HG03025 (cell line): ENCODE measurements at regions not wholly inside any gene's neighbourhood (a gene's known extent, or its start where the extent isn't known, plus 50 kb on each side); places are given as distances from the start of the nearest gene placed in this dataset.
A peak's percentile ranks its signal among the peaks of the same experiment; 100 is the strongest.

Experiments used
- ATAC-seq: cut with Tn5 transposase; IDR thresholded peaks from one replicate; pipeline ENCODE4 v1.9.1; 2021; ENCODE audit warnings: mild to moderate bottlenecking, moderate library complexity; ENCODE audit not compliant: unreplicated experiment, low FRiP score

DNA sequence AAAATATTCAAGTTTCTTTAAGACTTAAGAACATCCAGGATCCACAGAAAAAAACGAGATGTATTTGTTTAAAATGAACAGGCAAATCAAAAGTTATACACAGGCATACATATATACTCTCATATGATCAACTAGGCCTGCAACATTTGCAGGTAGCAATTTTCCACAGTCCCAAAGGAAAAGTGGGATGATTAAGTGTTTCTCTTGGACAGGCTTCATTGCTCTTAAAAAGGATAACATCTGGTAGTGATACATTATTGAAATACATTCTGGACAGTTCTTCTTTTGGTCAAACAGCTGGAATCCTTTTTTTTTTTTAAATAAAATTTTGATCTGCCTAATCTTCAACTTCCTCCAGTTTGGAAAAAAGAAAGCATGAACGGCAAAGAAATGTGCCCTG is 114.8 kb upstream of the TDRD3 start:
- no peak for ATAC-seq

DNA sequence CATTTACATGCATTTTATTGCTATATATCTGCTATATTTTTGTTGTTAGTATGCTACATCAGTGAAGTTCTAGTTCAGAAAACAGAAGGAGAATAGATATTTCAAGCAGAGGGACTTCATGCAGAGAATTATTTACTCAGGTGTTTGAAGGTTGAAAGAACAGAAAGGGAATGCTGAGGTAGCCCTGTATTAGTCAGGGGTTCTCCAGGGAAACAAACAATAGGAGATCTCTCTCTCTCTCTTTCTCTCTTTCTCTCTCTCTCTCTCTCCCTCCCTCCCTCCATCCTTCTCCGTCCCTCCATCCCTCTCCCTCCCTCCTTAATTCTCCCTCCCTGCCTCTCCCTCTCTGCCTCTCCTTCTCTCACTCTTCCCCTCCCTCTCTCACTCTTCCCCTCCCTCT is 114.3 kb upstream of the TDRD3 start:
- ATAC-seq, result no peak

DNA sequence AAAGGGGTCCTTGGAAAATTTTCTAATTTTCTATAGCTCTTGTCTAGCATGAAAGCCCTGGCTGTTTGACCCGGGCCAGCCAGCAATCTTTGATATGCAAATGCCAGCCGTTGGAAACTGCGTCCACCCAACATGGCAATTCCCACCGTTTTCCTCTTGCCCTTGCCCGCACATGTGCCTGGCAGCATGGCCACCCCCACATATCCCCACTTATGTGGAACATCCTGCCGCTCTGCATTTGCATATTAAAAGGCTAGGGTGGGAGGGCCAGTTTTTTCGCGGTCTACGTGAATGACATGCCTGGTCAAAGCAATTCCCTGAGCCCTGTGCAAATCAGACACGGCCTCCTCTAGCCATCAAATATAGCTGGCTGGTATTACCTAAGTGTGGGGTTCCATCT is 110.3 kb upstream of the TDRD3 start:
- ATAC-seq, result no peak

DNA sequence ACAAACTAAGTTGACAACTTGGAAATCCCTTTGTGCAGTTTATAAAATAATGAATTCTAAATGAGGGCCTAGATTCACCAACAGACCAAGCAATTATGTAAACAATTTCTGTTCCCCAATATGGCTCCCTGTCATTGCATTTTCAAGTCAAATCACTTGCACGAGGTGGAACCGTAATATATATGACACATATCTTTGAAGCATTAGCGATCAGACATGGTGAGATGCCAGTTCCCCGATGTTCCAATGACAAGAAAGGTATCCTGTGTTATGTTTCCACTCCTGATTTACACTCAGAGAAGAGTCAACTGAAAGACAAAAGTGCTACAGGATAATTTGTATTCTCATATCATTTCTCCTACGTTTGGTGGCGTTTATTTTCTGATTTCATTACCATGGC is 108.5 kb upstream of the TDRD3 start:
- no peak for ATAC-seq

DNA sequence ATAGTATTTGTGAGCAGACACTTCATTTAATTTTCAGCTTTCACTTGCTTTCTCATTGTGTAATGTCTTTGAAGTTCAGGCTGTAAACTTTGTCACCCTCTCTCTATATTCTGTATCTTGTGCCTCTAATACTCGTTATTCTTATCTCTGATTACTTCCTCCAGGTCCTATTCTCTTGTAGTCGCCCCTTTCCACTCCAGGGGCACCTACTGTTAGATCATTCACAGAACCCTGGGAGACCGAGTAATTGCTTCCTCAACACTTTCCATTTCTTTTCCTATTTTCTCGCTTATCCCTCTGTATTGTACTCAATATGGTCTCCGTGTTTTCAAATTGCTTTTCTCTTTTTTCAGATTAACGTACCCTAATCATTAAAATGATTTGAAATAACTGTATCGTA is 93.9 kb upstream of the TDRD3 start:
- no peak for ATAC-seq

DNA sequence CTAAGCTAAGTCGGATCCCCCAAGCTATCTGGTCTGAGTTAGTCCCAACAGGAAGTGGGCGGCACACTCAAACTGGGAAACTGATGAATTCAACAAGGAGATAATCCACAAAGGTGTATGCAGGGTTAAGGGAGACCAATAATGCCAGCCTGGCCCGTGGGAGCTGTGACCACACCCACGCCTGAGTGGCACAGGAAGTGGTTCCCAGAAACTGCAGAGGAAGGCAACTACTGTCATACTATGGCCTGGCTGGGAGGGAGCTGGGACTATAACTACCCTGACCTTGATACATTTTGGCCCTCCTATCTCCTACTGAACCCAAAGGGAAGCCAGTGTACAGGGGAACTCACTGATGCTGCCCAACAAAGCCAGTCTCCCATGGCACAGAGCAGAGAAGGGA is 85.5 kb upstream of the TDRD3 start:
- ATAC-seq, result no peak

DNA sequence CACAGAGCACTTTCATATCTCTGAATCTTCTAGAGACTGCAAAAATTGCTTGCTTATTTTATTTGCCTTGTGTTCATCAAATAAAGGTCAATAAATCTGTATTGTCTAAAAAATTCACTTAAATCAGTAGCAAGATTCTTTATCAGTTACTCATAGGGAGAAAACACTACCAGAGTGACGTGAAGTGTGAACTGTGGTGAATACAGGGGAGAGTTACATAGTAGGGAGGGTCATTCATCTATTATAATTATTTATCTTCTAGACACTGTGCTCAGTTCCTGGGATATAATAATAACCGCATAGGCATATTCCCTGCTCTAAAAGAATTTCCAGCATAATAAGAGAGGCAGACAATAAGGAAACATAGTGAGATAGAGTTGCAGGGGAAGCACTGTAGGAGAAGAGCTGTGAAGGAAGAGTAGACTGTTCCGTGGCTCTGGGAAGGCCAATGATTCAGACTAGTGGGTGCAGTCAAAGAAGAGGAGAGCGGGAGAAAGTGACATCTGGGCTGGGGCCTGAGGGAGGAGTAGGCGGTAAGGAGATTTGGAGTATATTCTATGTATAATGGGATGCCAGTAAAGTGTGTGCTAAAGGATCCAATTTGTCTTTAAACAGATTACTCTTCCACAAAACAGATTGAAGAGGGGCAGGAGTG is 84.0 kb upstream of the TDRD3 start:
- ATAC-seq, result no peak

DNA sequence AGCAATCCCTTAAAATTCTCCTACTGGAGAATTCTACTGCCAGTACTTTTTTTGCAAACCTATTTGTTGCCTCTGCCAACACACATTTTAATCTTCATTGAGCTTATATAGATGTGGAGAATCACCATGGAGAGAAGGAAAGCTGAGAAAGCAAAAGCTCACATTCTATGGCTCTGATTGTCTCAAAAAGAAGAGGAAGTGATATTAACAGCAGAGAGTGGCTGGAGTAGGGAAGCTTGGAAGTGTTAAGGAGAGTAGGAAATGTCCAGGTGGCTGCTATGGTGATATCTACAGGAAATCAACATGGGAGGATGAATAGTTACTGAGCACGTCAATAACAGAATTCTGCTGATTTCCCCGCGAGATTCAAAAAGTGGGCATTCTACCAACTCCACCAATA is 78.8 kb upstream of the TDRD3 start:
- no peak for ATAC-seq

DNA sequence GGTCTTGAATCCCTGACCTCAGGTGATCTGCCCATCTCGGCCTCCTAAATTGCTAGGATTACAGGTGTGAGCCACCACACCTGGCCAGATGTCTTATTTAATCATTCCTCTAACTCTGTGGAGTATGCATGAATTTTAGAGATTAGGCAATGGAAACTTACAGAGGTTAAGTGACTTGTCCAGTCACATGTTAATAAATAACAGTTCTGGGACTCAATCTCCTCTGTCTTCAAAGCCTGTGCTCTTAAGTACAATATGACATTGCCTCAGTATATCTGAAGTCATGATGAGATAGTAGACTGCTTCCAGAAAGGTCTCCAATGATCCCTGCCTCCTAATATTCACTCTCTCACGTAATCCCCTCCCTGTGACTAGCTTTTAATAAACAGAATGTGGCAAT is 72.9 kb upstream of the TDRD3 start:
- ATAC-seq, result no peak

DNA sequence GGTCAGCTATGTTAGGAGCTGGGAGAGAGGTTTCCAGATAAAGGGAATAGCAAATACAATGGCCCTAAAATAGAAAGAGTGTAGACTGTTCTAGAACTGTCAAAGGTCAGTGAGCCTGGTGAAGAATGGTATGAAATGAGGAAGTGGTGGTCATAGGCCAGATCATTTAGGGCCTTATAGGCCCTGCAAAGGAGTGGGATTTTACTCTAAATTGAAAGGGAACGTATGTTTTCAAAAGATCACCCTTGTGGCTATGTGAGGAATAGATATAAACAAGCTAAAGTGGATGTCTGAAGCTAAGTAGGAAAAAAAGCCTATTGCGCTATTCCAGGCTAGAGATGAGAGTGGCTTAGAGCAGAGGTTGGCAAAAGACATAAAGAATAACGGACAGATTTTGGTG is 70.7 kb upstream of the TDRD3 start:
- ATAC-seq, result no peak

DNA sequence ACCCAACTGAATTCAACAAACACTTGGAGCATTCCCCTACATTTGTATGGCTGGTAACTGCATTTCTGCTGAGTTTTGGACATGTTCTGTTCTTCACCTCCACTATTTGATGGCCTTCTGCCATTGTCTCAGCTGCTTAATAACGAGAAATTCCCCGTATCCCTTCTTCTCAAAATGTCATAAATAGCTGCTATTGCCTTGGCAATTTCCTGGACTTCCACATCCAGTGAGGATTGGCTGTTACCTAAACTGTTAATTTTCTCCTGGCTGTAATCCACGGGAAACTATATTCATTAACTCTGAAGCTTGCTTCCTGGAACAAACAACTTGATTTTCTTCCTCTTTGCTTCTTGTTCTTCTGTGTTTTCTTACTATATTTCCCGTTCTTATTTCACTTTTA is 69.5 kb upstream of the TDRD3 start:
- ATAC-seq, result no peak

DNA sequence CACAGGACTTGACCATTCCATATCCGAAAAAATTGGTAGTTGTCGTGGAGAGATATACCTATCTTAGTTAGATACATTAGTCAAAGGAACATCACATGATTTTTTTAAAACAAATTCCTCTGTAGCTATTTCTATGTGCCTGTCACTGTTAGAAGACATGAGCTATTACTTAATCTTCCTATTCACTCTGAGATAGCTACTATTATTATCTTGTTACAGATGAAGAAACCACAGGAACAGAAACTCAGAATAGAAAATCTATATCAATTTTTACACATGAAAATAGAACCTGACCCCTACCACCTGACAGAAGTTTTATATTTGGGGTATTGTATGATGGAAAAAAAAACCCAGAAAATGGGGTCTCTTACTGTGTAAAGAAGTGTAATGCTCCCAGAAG is 68.9 kb upstream of the TDRD3 start:
- ATAC-seq, result peak; percentile 64

DNA sequence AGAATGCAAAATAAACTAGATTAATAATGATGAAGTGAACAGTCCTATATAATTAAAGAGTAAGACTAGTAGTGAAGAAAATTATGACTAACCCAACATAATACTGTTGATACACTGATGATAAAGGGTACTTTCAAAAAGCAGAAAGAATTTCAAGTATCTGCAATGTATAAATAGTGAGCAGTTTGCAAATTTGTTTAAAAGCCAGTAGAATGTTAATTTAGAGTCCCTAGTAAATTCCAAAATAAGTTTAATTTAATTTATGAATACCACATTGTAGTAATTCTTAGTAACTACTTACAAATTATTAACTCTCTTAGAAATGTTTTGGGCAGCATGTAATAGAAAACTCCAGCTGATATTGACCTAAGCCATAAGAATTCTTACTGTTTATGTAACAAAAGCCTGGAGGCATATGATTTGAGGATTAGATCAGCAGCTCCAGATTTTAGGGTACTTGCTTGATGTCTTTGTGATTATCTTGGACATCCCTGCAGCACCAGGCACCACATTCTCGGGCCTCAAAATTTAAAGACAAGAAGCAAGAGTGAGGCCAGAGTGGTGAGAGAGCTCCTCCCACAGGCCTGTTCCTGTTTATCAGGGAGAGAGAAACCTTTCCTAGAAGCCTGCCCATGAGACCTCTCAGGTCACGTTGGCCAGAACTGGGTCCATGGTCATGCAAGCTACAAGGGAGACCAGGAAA is 67.6 kb upstream of the TDRD3 start:
- ATAC-seq, result peak; percentile 58

DNA sequence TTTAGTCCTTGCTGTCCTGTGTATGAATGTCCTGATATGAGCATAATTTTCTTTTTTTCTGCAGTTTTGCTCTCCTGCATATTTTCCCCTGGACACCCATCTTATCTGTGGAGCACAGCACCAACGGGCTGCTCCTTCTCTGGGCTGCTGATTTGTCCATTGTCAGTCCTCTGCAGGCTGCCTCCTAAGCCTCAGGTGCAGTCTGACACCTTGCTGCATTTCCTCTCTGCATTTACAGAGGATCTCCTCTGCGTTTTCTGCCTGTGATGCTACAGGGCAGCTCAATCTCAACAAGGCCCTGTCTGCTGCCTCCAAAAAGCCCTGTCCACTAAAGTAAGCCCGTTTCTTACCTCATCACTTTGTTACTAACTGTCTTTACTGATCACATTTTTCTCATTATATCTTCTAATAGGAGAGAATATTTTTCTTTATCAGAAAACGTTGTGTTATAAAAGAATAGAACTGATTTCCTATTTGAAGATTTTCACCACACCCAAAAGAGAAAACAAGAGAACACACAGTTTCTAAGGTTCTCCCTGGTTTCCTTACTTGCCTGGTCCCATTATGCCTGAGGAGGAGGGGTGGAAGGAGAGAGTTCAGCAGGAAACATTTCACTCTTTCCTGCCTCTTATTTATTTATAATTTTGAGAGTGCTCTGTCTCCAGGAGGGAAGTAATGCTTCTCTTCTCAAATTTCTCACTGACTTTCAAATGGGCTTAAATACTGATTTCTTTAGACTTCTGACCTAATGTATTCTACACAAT is 65.6 kb upstream of the TDRD3 start:
- ATAC-seq, result no peak

DNA sequence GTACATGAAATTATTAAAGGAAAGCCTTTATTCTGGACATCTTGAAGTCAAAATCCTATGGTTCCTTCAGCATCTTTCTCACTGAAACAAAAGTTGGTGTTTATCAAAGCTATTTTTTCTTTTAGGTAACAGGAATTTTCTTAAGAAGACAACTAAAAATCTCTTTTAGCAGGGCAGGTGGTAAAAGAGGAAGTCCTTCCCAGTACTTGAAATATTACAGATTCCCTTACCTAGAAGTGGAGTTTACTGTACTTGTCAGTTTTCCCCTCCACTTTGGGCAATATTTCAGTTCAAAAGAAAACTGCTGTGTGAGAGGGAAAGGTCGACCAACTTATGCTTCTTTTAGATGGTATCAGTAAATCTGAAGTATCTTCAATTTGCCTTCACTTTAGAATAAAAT is 64.3 kb upstream of the TDRD3 start:
- no peak for ATAC-seq

DNA sequence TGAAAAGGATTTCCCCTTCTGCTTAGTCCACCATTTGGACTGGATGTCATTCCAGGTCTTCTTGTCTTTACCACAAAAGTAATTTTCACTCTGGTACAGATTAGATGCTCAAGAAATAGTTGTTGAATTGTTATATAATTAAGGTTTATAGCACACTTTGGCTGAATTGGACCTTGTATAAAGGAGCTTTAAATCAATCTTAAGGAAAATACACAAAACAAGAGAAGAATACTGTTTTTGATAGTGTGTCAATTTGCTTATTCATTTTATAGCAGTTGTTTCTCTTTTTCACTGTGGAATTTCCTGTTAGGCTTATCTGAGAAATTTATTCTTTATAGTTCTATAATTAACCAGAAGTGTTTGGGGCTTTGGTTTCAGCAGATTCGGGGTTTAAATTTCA is 62.7 kb upstream of the TDRD3 start:
- no peak for ATAC-seq

DNA sequence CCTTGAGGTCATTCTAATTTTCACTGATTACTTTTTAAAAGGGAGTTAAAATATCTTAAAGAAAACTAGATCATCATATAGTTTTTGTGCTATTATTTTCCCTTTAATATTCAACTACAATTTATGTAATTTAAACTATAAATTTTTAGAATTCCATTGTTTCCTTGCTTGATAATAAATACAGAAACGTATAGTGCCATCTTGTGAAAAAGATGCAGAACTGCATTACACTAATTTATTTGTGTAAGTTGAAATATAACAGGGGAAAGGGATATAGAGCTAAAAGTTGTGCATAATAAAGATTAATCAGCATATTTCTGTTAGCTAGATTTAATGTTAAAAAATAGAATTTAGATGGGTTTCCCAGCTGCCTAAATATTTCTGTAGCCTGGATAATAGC is 61.5 kb upstream of the TDRD3 start:
- ATAC-seq, result no peak

DNA sequence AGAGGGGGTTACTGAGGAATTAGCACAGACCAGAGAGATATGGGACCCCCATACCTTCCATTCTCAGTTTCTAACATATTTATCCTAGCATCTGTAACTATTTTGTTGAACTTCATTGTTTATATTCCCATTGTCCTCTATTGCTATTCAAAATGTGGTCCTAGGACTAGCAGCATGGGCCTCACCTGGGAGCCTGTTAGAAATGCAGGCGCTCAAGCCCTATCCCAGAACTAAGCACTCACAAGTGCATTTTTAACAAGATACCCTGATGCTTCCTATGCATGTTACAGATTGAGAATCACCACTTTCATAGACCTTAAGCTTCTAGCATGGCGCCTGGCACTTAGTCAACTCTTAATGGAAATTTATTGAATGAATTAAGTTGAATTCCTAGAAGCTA is 58.3 kb upstream of the TDRD3 start:
- no peak for ATAC-seq

DNA sequence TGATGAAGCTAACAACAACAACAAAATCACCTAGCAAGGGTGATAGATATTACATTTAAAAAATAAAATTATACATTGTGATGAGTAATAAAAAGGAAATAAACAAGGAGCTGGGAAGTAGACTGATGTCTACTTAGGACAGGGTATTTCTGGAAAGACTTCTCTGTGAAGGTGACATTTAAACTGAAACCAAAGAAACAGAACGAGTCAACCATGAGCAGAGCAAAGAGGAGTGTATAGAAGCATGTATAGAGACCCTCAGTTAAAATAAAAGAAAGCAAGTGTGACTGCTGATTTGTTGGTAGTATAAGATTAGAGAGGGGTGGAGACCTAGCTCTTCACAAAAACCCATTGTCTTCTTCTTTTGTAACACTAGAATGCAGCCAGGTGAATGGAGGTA is 53.0 kb upstream of the TDRD3 start:
- no peak for ATAC-seq

DNA sequence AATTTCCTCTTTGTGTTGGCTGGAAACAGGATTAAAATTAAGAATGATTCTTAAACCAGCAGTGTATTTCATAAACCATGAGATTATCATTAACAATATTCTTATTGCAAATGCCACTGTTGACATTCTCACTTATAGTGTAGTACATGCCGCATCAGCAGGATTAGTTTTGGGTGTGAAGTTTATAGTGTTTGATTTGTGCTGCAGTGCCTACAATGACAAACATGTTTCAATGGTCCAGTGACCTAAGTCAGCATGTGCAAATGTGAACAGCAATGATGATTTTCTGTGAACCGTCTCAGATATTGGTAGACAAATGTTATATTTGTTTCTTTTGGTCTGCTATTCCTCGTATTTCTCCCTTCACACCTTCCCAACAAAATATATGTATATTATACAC is 49.8 kb upstream of the TDRD3 start:
- no peak for ATAC-seq
